ENCODE measurements at regions not wholly inside any gene's neighbourhood (a gene's known extent, or its start where the extent isn't known, plus 50 kb on each side); places are given as distances from the start of the nearest gene placed in this dataset.

- no peak overlapping the region for H3K4me3 ChIP-seq (ENCODE audit: low read length in 3 of 3)
- H3K27ac ChIP-seq (ENCODE audit: low read depth in 2 of 2, low read length in 2 of 2) = no peak overlapping the region
- H3K27me3 ChIP-seq (ENCODE audit: control insufficient read depth, insufficient read depth, low read length) = no peaks in the 10 kb centered on the region
- FAIRE-seq = no peak
- H3K9ac ChIP-seq (ENCODE audit: low read length in 3 of 3) = no peak overlapping the region
- intact Hi-C loops (cut with DNase I) = no loop called here
- no peaks in the 10 kb centered on the region for H3K4me1 ChIP-seq (ENCODE audit: control insufficient read depth in 2 of 3, insufficient read depth in 2 of 3, low read depth in 1 of 3, low read length in 3 of 3)
- H3K36me3 ChIP-seq (ENCODE audit: control insufficient read depth in 2 of 3, insufficient read depth in 3 of 3, low read length in 3 of 3) = no peaks in the 10 kb centered on the region
- no peaks in the 10 kb centered on the region for H3K9me3 ChIP-seq (ENCODE audit: control insufficient read depth in 2 of 3, insufficient read depth in 1 of 3, low read length in 3 of 3)
- DNase-seq = no peak
- TF ChIP-seq CTCF (IDR thresholded peaks at IDR 0.05; ENCODE audit: borderline replicate concordance, extremely low read depth, insufficient read depth) = no peak
Observed at GRCh38 chr17:72060084-72060483, 60.7 kb upstream of the SOX9 start.

GRCh38 chr17:72063262-72063661 is 57.6 kb upstream of the SOX9 start:
- FAIRE-seq = no peak
- H3K27ac ChIP-seq (ENCODE audit: low read depth in 2 of 2, low read length in 2 of 2) = no peak overlapping the region
- no peak for DNase-seq

GRCh38 chr17:72063756-72064450 is 56.9 kb upstream of the SOX9 start:
- Histone ChIP-seq H3K36me3 (ENCODE audit: control insufficient read depth in 2 of 3, insufficient read depth in 3 of 3, low read length in 3 of 3) (no peaks in the 10 kb centered on the region), H3K9ac (ENCODE audit: low read length in 3 of 3) (no peak overlapping the region), H3K4me1 (ENCODE audit: control insufficient read depth in 2 of 3, insufficient read depth in 2 of 3, low read depth in 1 of 3, low read length in 3 of 3) (no peaks in the 10 kb centered on the region), H3K4me3 (ENCODE audit: low read length in 3 of 3) (no peak overlapping the region), H3K27me3 (ENCODE audit: control insufficient read depth, insufficient read depth, low read length) (no peaks in the 10 kb centered on the region), H3K9me3 (ENCODE audit: control insufficient read depth in 2 of 3, insufficient read depth in 1 of 3, low read length in 3 of 3) (no peaks in the 10 kb centered on the region), H3K27ac (ENCODE audit: low read depth in 2 of 2, low read length in 2 of 2) (no peak overlapping the region)
- FAIRE-seq = no peak
- no peak for TF ChIP-seq CTCF (IDR thresholded peaks at IDR 0.05; ENCODE audit: borderline replicate concordance, extremely low read depth, insufficient read depth)
- intact Hi-C loops (cut with DNase I) = no loop called here
- DNase-seq = no peak

More at GRCh38 chr17:72063262-72063661, 57.6 kb upstream of the SOX9 start:
- no peak overlapping the region for H3K4me3 ChIP-seq (ENCODE audit: low read length in 3 of 3)
- no peaks in the 10 kb centered on the region for H3K27me3 ChIP-seq (ENCODE audit: control insufficient read depth, insufficient read depth, low read length)
- H3K9ac ChIP-seq (ENCODE audit: low read length in 3 of 3) = no peak overlapping the region
- H3K9me3 ChIP-seq (ENCODE audit: control insufficient read depth in 2 of 3, insufficient read depth in 1 of 3, low read length in 3 of 3) = no peaks in the 10 kb centered on the region
- no peaks in the 10 kb centered on the region for H3K4me1 ChIP-seq (ENCODE audit: control insufficient read depth in 2 of 3, insufficient read depth in 2 of 3, low read depth in 1 of 3, low read length in 3 of 3)
- TF ChIP-seq CTCF (IDR thresholded peaks at IDR 0.05; ENCODE audit: borderline replicate concordance, extremely low read depth, insufficient read depth) = no peak
- intact Hi-C loops (cut with DNase I) = no loop called here
- no peaks in the 10 kb centered on the region for H3K36me3 ChIP-seq (ENCODE audit: control insufficient read depth in 2 of 3, insufficient read depth in 3 of 3, low read length in 3 of 3)

All from kidney (tissue), 13 donors.